ENCODE measurements at regions not wholly inside any gene's neighbourhood (a gene's known extent, or its start where the extent isn't known, plus 50 kb on each side); places are given as distances from the start of the nearest gene placed in this dataset.

GRCh38 chr2:196224756-196225155, 53.4 kb upstream of the STK17B start:
- ATAC-seq (no peak), DNase-seq (no peak)
- Histone ChIP-seq H3K9me3 (ENCODE audit: control insufficient read depth, insufficient read depth, low read length) (no peaks in the 10 kb centered on the region), H3K27ac (ENCODE audit: low read length) (no peak overlapping the region), H3K4me1 (ENCODE audit: control insufficient read depth, insufficient read depth, low read length) (peaks cover 2% of the 10 kb centered on the region), H3K36me3 (ENCODE audit: control insufficient read depth, insufficient read depth, low read length) (no peaks in the 10 kb centered on the region), H3K4me3 (ENCODE audit: low read length) (no peak overlapping the region), H3K27me3 (ENCODE audit: control insufficient read depth, insufficient read depth, low read length) (no peaks in the 10 kb centered on the region)
- Mint-ChIP-seq H3K36me3 (no peaks in the 10 kb centered on the region), H3K4me1 (peaks cover 24 to 29% of the 10 kb centered on the region in 2 donors), H3K4me3 (no peak overlapping the region), H3K27me3 (ENCODE audit: low read depth in 2 of 2) (peaks cover 0 to 2% of the 10 kb centered on the region in 2 donors), H3K27ac (no peak overlapping the region), H3K9me3 (no peaks in the 10 kb centered on the region)
- intact Hi-C loops (cut with micrococcal nuclease), result no loop called here
- no peak for TF ChIP-seq CTCF (IDR thresholded peaks at IDR 0.05)
- 84% methylated on average over 3 of the region's 3 CpGs for WGBS (ENCODE audit: insufficient coverage)

GRCh38 chr2:196225213-196225612, 53.8 kb upstream of the STK17B start:
- no peak for TF ChIP-seq CTCF (IDR thresholded peaks at IDR 0.05)
- Mint-ChIP-seq H3K9me3 (no peaks in the 10 kb centered on the region), H3K4me3 (no peak overlapping the region), H3K27ac (no peak overlapping the region), H3K27me3 (ENCODE audit: low read depth in 2 of 2) (peaks cover 0 to 2% of the 10 kb centered on the region in 2 donors), H3K4me1 (peaks cover 24 to 29% of the 10 kb centered on the region in 2 donors), H3K36me3 (no peaks in the 10 kb centered on the region)
- intact Hi-C loops (cut with micrococcal nuclease), result no loop called here
- Histone ChIP-seq H3K36me3 (ENCODE audit: control insufficient read depth, insufficient read depth, low read length) (no peaks in the 10 kb centered on the region), H3K27me3 (ENCODE audit: control insufficient read depth, insufficient read depth, low read length) (no peaks in the 10 kb centered on the region), H3K4me1 (ENCODE audit: control insufficient read depth, insufficient read depth, low read length) (peaks cover 7% of the 10 kb centered on the region), H3K4me3 (ENCODE audit: low read length) (no peak overlapping the region), H3K27ac (ENCODE audit: low read length) (no peak overlapping the region), H3K9me3 (ENCODE audit: control insufficient read depth, insufficient read depth, low read length) (no peaks in the 10 kb centered on the region)
- DNase-seq (no peak), ATAC-seq (no peak)
- no CpG with 5 or more reads among the region's 1 CpG for WGBS (ENCODE audit: insufficient coverage)

- Histone ChIP-seq H3K36me3 (ENCODE audit: control insufficient read depth, insufficient read depth, low read length) (no peaks in the 10 kb centered on the region), H3K27me3 (ENCODE audit: control insufficient read depth, insufficient read depth, low read length) (no peaks in the 10 kb centered on the region), H3K27ac (ENCODE audit: low read length) (no peak overlapping the region), H3K9me3 (ENCODE audit: control insufficient read depth, insufficient read depth, low read length) (no peaks in the 10 kb centered on the region), H3K4me3 (ENCODE audit: low read length) (no peak overlapping the region), H3K4me1 (ENCODE audit: control insufficient read depth, insufficient read depth, low read length) (peaks cover 12% of the 10 kb centered on the region)
- Mint-ChIP-seq H3K27me3 (ENCODE audit: low read depth in 2 of 2) (peaks cover 0 to 2% of the 10 kb centered on the region in 2 donors), H3K4me3 (no peak overlapping the region), H3K36me3 (no peaks in the 10 kb centered on the region), H3K27ac (peak overlapping the region in 1 of 2 donors; percentile 30), H3K4me1 (peaks cover 18 to 23% of the 10 kb centered on the region in 2 donors), H3K9me3 (no peaks in the 10 kb centered on the region)
- DNase-seq, result no peak
- ATAC-seq, result no peak
- intact Hi-C loops (cut with micrococcal nuclease), result no loop called here
- TF ChIP-seq CTCF (IDR thresholded peaks at IDR 0.05), result no peak
Measured at GRCh38 chr2:196226058-196226706, 54.8 kb upstream of the STK17B start.

- no peak for DNase-seq
- no CpG with 5 or more reads among the region's 1 CpG for WGBS (ENCODE audit: insufficient coverage)
- peaks cover 12% of the 10 kb centered on the region for H3K4me1 ChIP-seq (ENCODE audit: control insufficient read depth, insufficient read depth, low read length)
- peaks cover 0 to 2% of the 10 kb centered on the region in 2 donors for H3K27me3 Mint-ChIP-seq (ENCODE audit: low read depth in 2 of 2)
- H3K36me3 Mint-ChIP-seq, result no peaks in the 10 kb centered on the region
- no peaks in the 10 kb centered on the region for H3K27me3 ChIP-seq (ENCODE audit: control insufficient read depth, insufficient read depth, low read length)
- H3K27ac Mint-ChIP-seq, result no peak overlapping the region
- intact Hi-C loops (cut with micrococcal nuclease), result no loop called here
- H3K27ac ChIP-seq (ENCODE audit: low read length), result no peak overlapping the region
- no peaks in the 10 kb centered on the region for H3K36me3 ChIP-seq (ENCODE audit: control insufficient read depth, insufficient read depth, low read length)
- no peaks in the 10 kb centered on the region for H3K9me3 Mint-ChIP-seq
- no peak for TF ChIP-seq CTCF (IDR thresholded peaks at IDR 0.05)
- H3K4me1 Mint-ChIP-seq, result peaks cover 18 to 23% of the 10 kb centered on the region in 2 donors
- no peak for ATAC-seq
- H3K9me3 ChIP-seq (ENCODE audit: control insufficient read depth, insufficient read depth, low read length), result no peaks in the 10 kb centered on the region
- no peak overlapping the region for H3K4me3 Mint-ChIP-seq
- H3K4me3 ChIP-seq (ENCODE audit: low read length), result no peak overlapping the region
Measured at GRCh38 chr2:196226707-196227065, 55.3 kb upstream of the STK17B start.
